ENCODE measurements at regions not wholly inside any gene's neighbourhood (a gene's known extent, or its start where the extent isn't known, plus 50 kb on each side); places are given as distances from the start of the nearest gene placed in this dataset.

- TF ChIP-seq CTCF (IDR thresholded peaks at IDR 0.05) (no peak), POLR2A (IDR thresholded peaks at IDR 0.05) (no peak)
Observed at GRCh38 chr1:187563191-187563590, 734.4 kb downstream of the PLA2G4A start.

All from body of pancreas (tissue), 4 donors.